SK-N-SH (cell line): ENCODE measurements at regions not wholly inside any gene's neighbourhood (a gene's known extent, or its start where the extent isn't known, plus 50 kb on each side); places are given as distances from the start of the nearest gene placed in this dataset.

ENCODE experiments used
- CTCF ChIA-PET: fragments of 300-600, 350-600 bp; formaldehyde crosslinking; extraction: SDS; loops from one replicate; lab custom pipeline; 2021; lab: Yijun Ruan, JAX
- POLR2A ChIA-PET: fragments of 350-600 bp; sonication (Branson Sonifier 250); formaldehyde crosslinking; extraction: SDS; loops from one replicate; lab custom pipeline; 2020; ENCODE audit warnings: antibody characterized with exemption, inconsistent platforms; lab: Yijun Ruan, JAX
- DNase-seq: peaks from one replicate; pipeline ENCODE4 v3.0.0; 2012
- H2AFZ ChIP-seq: fragments of 200-600 bp; sonication (generic); 2 replicates; pipeline ENCODE4 v1.8.1; 2016; ENCODE audit warnings: antibody characterized with exemption, mild to moderate bottlenecking, low read depth
- H3F3A ChIP-seq: fragments of 200-600 bp; sonication (generic); replicated peaks from 2 replicates; pipeline ENCODE3; 2016; ENCODE audit warnings: antibody characterized with exemption, mild to moderate bottlenecking; ENCODE audit not compliant: insufficient read depth
- H3K27ac ChIP-seq, 2 experiments: fragments of 200-500 bp in 1 of 2; fragments of 200-600 bp in 1 of 2; sonication (Bioruptor generic) in 1 of 2; sonication (generic), shearing (Covaris generic) in 1 of 2; 2 replicates each; pipeline versions ENCODE4 v1.5.1 to v1.6.1; 2014 to 2016; ENCODE audit warnings: low read depth in 2 of 2, inconsistent platforms in 1 of 2, low read length in 1 of 2, mild to moderate bottlenecking in 1 of 2, mixed read lengths in 1 of 2
- H3K27me3 ChIP-seq: fragments of 200-600 bp; sonication (generic), shearing (Covaris generic); 2 replicates; pipeline ENCODE4 v1.6.1; 2016; ENCODE audit warnings: mixed run types; ENCODE audit not compliant: insufficient read depth
- H3K36me3 ChIP-seq, 2 experiments: fragments of 200-500 bp in 1 of 2; fragments of 200-600 bp in 1 of 2; sonication (Bioruptor generic) in 1 of 2; sonication (generic) in 1 of 2; replicated peaks in 1 of 2; 2 replicates each; pipeline versions ENCODE3 to v1.5.1; 2014 to 2016; ENCODE audit warnings: low read length in 1 of 2, mild to moderate bottlenecking in 1 of 2; ENCODE audit not compliant: insufficient read depth in 2 of 2, control insufficient read depth in 1 of 2
- H3K4me1 ChIP-seq, 2 experiments: fragments of 200-500 bp in 1 of 2; fragments of 200-600 bp in 1 of 2; sonication (Bioruptor generic) in 1 of 2; sonication (generic), shearing (Covaris generic) in 1 of 2; 2 replicates each; pipeline versions ENCODE4 v1.5.1 to v1.6.1; 2014 to 2016; ENCODE audit warnings: low read depth in 1 of 2, low read length in 1 of 2, mixed run types in 1 of 2; ENCODE audit not compliant: insufficient read depth in 2 of 2, control insufficient read depth in 1 of 2
- H3K4me2 ChIP-seq: fragments of 200-600 bp; sonication (generic), shearing (Covaris generic); 2 replicates; pipeline ENCODE4 v1.6.1; 2017; ENCODE audit warnings: mixed run types
- H3K4me3 ChIP-seq, 2 experiments: fragments of 200-500 bp in 1 of 2; fragments of 200-600 bp in 1 of 2; sonication (Bioruptor generic) in 1 of 2; sonication (generic), shearing (Covaris generic) in 1 of 2; 2 replicates each; pipeline versions ENCODE4 v1.5.1 to v1.8.1; 2014 to 2016; ENCODE audit warnings: low read depth in 2 of 2, inconsistent platforms in 1 of 2, low read length in 1 of 2, mild to moderate bottlenecking in 1 of 2, mixed read lengths in 1 of 2, moderate library complexity in 1 of 2
- H3K79me2 ChIP-seq: fragments of 200-600 bp; sonication (generic); 2 replicates; pipeline ENCODE4 v1.8.1; 2017; ENCODE audit warnings: mild to moderate bottlenecking; ENCODE audit not compliant: insufficient read depth
- H3K9ac ChIP-seq: fragments of 200-600 bp; sonication (generic); 2 replicates; pipeline ENCODE4 v1.6.1; 2017; ENCODE audit warnings: mixed run types
- H3K9me2 ChIP-seq: fragments of 200-600 bp; sonication (generic); 2 replicates; pipeline ENCODE4 v1.6.1; 2017; ENCODE audit warnings: mixed run types
- H3K9me3 ChIP-seq: fragments of 200-600 bp; sonication (generic); 2 replicates; pipeline ENCODE4 v1.6.1; 2017; ENCODE audit warnings: mixed run types, mild to moderate bottlenecking, moderate library complexity
- H4K20me1 ChIP-seq: fragments of 200-600 bp; sonication (generic); 2 replicates; pipeline ENCODE4 v1.6.1; 2017; ENCODE audit warnings: mild to moderate bottlenecking, mixed run types; ENCODE audit not compliant: insufficient read depth
- ELF1 ChIP-seq: IDR thresholded peaks from 2 replicates; pipeline ENCODE4 v1.4.0; 2012
- FOXM1 ChIP-seq: IDR thresholded peaks from 2 replicates; pipeline ENCODE4 v1.4.0; 2012; ENCODE audit warnings: low read depth, mild to moderate bottlenecking
- GABPA ChIP-seq: IDR thresholded peaks from 2 replicates; pipeline ENCODE4 v1.4.0; 2012; ENCODE audit warnings: low read depth, mild to moderate bottlenecking
- MEF2A ChIP-seq: IDR thresholded peaks from 2 replicates; pipeline ENCODE4 v1.4.0; 2012; ENCODE audit warnings: low read depth, borderline replicate concordance
- MXI1 ChIP-seq: IDR thresholded peaks from 2 replicates; pipeline ENCODE4 v1.6.1; 2012; ENCODE audit warnings: mild to moderate bottlenecking, low read depth, low read length, improper control_type of control experiment
- NFIC ChIP-seq: IDR thresholded peaks from 2 replicates; pipeline ENCODE4 v1.4.0; 2012; ENCODE audit warnings: borderline replicate concordance
- NRF1 ChIP-seq: IDR thresholded peaks from 2 replicates; pipeline ENCODE4 v1.6.1; 2012; ENCODE audit warnings: low read depth, mild to moderate bottlenecking, low read length
- POLR2AphosphoS5 ChIP-seq: IDR thresholded peaks from 2 replicates; pipeline ENCODE4 v1.6.1; 2012; ENCODE audit warnings: low read depth, low read length
- RAD21 ChIP-seq: IDR thresholded peaks from 2 replicates; pipeline ENCODE4 v1.6.1; 2012; ENCODE audit warnings: mild to moderate bottlenecking, low read length
- RFX5 ChIP-seq: IDR thresholded peaks from 2 replicates; pipeline ENCODE4 v1.6.1; 2012; ENCODE audit warnings: mild to moderate bottlenecking, improper control_type of control experiment, low read length
- SIN3A ChIP-seq: IDR thresholded peaks from 2 replicates; pipeline ENCODE4 v1.6.1; 2012; ENCODE audit warnings: low read depth, mild to moderate bottlenecking, low read length, moderate library complexity, borderline replicate concordance
- SMC3 ChIP-seq: IDR thresholded peaks from 2 replicates; pipeline ENCODE4 v1.6.1; 2012; ENCODE audit warnings: low read depth, low read length, improper control_type of control experiment
- TCF12 ChIP-seq: IDR thresholded peaks from 2 replicates; pipeline ENCODE4 v1.4.0; 2012
- USF1 ChIP-seq: IDR thresholded peaks from 2 replicates; pipeline ENCODE4 v1.4.0; 2012; ENCODE audit warnings: low read depth, borderline replicate concordance
- YY1 ChIP-seq: IDR thresholded peaks from 2 replicates; pipeline ENCODE4 v1.4.0; 2012; ENCODE audit warnings: low read depth, mild to moderate bottlenecking
- WGBS: methylation state at CpG from one replicate; pipeline ENCODE4 v1.1.6; 2017; ENCODE audit warnings: low lambda C conversion rate; 5-methylcytosine and 5-hydroxymethylcytosine counted together
- TF ChIP-seq, protein P1 (sequence below): IDR thresholded peaks from 2 replicates; pipeline ENCODE4 v1.4.0; 2012; ENCODE audit warnings: low read depth
- TF ChIP-seq, protein P2 (sequence below): fragments of 200-600 bp; sonication (generic); IDR thresholded peaks from 2 replicates; pipeline ENCODE4 v1.6.1; 2017; ENCODE audit warnings: antibody characterized with exemption, mild to moderate bottlenecking, moderate library complexity
- TF ChIP-seq, protein P3 (sequence below): IDR thresholded peaks from 2 replicates; pipeline ENCODE4; 2012
- TF ChIP-seq, protein P4 (sequence below): IDR thresholded peaks from 2 replicates; pipeline ENCODE4 v1.6.1; 2012; ENCODE audit warnings: mild to moderate bottlenecking, low read depth, low read length, moderate library complexity
- TF ChIP-seq, protein P5 (sequence below): IDR thresholded peaks from 2 replicates; pipeline ENCODE4 v1.4.0; 2012; ENCODE audit warnings: low read depth, borderline replicate concordance

GRCh38 chr5:9787861-9788600 is 157.9 kb upstream of the TAS2R1 start:
- H3K9ac ChIP-seq, result no peak overlapping the region
- 25% methylated on average over 8 of the region's 8 CpGs for WGBS
- H2AFZ ChIP-seq, result no peak overlapping the region
- H3K79me2 ChIP-seq, result no peaks in the 10 kb centered on the region
- no peaks in the 10 kb centered on the region for H3K9me3 ChIP-seq
- no peaks in the 10 kb centered on the region for H3K9me2 ChIP-seq
- no peak for DNase-seq
- H3K4me1 ChIP-seq, result peaks cover 0 to 2% of the 10 kb centered on the region in 2 experiments; a peak in 1 of 4 replicates
- no peak for TF ChIP-seq MXI1
- TF ChIP-seq RAD21, result no peak
- TF ChIP-seq GABPA, result no peak
- TF ChIP-seq, protein P1, sequence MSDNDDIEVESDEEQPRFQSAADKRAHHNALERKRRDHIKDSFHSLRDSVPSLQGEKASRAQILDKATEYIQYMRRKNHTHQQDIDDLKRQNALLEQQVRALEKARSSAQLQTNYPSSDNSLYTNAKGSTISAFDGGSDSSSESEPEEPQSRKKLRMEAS, result no peak
- TF ChIP-seq, protein P2, sequence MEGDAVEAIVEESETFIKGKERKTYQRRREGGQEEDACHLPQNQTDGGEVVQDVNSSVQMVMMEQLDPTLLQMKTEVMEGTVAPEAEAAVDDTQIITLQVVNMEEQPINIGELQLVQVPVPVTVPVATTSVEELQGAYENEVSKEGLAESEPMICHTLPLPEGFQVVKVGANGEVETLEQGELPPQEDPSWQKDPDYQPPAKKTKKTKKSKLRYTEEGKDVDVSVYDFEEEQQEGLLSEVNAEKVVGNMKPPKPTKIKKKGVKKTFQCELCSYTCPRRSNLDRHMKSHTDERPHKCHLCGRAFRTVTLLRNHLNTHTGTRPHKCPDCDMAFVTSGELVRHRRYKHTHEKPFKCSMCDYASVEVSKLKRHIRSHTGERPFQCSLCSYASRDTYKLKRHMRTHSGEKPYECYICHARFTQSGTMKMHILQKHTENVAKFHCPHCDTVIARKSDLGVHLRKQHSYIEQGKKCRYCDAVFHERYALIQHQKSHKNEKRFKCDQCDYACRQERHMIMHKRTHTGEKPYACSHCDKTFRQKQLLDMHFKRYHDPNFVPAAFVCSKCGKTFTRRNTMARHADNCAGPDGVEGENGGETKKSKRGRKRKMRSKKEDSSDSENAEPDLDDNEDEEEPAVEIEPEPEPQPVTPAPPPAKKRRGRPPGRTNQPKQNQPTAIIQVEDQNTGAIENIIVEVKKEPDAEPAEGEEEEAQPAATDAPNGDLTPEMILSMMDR, result no peak
- TF ChIP-seq RFX5, result no peak
- TF ChIP-seq, protein P3, sequence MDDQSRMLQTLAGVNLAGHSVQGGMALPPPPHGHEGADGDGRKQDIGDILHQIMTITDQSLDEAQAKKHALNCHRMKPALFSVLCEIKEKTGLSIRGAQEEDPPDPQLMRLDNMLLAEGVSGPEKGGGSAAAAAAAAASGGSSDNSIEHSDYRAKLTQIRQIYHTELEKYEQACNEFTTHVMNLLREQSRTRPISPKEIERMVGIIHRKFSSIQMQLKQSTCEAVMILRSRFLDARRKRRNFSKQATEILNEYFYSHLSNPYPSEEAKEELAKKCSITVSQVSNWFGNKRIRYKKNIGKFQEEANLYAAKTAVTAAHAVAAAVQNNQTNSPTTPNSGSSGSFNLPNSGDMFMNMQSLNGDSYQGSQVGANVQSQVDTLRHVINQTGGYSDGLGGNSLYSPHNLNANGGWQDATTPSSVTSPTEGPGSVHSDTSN, result no peak
- no peak for TF ChIP-seq ELF1
- no peak for TF ChIP-seq FOXM1
- no peak for TF ChIP-seq MEF2A
- TF ChIP-seq, protein P4, sequence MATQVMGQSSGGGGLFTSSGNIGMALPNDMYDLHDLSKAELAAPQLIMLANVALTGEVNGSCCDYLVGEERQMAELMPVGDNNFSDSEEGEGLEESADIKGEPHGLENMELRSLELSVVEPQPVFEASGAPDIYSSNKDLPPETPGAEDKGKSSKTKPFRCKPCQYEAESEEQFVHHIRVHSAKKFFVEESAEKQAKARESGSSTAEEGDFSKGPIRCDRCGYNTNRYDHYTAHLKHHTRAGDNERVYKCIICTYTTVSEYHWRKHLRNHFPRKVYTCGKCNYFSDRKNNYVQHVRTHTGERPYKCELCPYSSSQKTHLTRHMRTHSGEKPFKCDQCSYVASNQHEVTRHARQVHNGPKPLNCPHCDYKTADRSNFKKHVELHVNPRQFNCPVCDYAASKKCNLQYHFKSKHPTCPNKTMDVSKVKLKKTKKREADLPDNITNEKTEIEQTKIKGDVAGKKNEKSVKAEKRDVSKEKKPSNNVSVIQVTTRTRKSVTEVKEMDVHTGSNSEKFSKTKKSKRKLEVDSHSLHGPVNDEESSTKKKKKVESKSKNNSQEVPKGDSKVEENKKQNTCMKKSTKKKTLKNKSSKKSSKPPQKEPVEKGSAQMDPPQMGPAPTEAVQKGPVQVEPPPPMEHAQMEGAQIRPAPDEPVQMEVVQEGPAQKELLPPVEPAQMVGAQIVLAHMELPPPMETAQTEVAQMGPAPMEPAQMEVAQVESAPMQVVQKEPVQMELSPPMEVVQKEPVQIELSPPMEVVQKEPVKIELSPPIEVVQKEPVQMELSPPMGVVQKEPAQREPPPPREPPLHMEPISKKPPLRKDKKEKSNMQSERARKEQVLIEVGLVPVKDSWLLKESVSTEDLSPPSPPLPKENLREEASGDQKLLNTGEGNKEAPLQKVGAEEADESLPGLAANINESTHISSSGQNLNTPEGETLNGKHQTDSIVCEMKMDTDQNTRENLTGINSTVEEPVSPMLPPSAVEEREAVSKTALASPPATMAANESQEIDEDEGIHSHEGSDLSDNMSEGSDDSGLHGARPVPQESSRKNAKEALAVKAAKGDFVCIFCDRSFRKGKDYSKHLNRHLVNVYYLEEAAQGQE, result no peak
- TF ChIP-seq POLR2AphosphoS5, result no peak
- no peak for TF ChIP-seq NFIC
- TF ChIP-seq YY1, result no peak
- no peak for TF ChIP-seq SMC3
- TF ChIP-seq TCF12, result no peak
- no peak for TF ChIP-seq USF1
- no peak for TF ChIP-seq NRF1
- no peak for TF ChIP-seq SIN3A
- TF ChIP-seq, protein P5, sequence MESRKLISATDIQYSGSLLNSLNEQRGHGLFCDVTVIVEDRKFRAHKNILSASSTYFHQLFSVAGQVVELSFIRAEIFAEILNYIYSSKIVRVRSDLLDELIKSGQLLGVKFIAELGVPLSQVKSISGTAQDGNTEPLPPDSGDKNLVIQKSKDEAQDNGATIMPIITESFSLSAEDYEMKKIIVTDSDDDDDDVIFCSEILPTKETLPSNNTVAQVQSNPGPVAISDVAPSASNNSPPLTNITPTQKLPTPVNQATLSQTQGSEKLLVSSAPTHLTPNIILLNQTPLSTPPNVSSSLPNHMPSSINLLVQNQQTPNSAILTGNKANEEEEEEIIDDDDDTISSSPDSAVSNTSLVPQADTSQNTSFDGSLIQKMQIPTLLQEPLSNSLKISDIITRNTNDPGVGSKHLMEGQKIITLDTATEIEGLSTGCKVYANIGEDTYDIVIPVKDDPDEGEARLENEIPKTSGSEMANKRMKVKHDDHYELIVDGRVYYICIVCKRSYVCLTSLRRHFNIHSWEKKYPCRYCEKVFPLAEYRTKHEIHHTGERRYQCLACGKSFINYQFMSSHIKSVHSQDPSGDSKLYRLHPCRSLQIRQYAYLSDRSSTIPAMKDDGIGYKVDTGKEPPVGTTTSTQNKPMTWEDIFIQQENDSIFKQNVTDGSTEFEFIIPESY, result no peak
- H3K36me3 ChIP-seq, result no peaks in the 10 kb centered on the region
- H3F3A ChIP-seq, result no peaks in the 10 kb centered on the region
- H3K4me3 ChIP-seq, result no peak overlapping the region
- H3K27me3 ChIP-seq, result no peaks in the 10 kb centered on the region
- H3K4me2 ChIP-seq, result no peak overlapping the region
- CTCF ChIA-PET, result interaction anchor here (0.7 kb wide), 1 partner anchor 258 kb away, joined by 3 read pairs; no protein-coding TSS in a partner anchor
- H3K27ac ChIP-seq, result no peak overlapping the region
- no peaks in the 10 kb centered on the region for H4K20me1 ChIP-seq
- POLR2A ChIA-PET, result interaction anchor here (0.6 kb wide), 1 partner anchor 10 kb away, joined by 3 read pairs; no protein-coding TSS in a partner anchor
